GM11168 (cell line): ENCODE measurements at regions not wholly inside any gene's neighbourhood (a gene's known extent, or its start where the extent isn't known, plus 50 kb on each side); places are given as distances from the start of the nearest gene placed in this dataset.

Experiments used
- in situ Hi-C: fragments of 300-500 bp; cut with MboI; formaldehyde crosslinking; loops from one replicate; pipeline ENCODE4 v1.12.0; 2022; ENCODE audit warnings: low sequenced_read_pairs; ENCODE audit not compliant: unreplicated experiment

DNA sequence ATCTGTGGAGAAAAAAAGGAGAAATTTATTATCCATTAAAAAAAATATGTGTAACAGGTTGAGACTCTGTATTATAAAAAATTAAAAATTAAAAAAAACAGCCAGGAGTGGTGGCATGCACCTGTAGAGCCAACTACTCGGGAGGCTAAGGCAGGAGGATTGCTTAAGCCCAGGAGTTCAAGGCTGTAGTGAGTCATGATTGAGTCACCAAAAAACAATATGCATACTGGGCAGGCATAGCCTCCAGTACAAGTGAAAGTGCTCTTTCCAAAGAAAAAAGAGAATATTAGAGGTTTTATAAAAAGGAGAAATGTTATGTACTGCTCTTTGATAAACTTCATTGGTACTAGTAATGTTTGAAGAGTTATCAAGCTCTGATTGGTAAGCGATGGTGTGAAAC lies 647.1 kb upstream of the ZWINT start:
- in situ Hi-C loops, result no loop called here

DNA sequence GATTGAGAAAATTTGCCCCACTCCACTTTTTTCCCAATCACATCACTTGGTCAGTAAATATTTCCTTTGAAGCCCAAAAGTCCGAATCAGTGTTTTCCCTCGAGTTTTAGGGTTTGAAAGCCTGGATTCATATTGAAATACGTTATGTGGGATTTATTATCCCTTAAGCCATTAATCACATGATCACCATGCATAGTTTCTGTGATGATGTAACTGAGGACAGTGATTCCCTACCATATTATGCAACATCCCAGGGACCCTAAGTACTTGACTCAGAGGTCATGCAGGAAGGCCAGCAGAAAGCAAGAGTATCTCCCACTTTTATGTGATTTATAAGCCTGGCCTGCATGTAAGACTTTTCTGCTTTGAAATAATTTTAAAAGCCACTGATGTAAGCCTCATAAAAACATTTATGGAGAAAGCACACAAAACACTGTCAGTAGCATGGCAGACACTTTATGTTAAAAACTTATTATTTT lies 630.6 kb upstream of the ZWINT start:
- in situ Hi-C loops, result no loop called here

DNA sequence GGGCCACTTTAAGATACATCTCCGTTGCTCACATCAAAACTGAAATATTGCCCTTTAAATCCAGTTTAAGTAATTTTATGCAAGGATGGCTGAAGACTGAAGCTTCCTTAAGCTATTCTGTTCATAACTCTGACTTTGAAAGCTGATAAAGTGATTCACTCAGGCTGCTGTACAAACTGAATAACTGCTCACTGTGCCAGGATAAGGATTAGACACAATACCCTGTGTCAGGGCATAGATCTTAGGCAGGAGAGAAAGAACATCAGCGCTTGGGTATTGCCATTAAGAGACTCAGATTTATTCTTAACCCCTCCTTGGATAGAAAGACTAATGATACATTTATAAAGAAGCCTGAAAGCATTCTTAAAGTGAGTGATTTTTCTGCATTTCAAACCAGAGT lies 614.5 kb upstream of the ZWINT start:
- in situ Hi-C loops, result no loop called here

DNA sequence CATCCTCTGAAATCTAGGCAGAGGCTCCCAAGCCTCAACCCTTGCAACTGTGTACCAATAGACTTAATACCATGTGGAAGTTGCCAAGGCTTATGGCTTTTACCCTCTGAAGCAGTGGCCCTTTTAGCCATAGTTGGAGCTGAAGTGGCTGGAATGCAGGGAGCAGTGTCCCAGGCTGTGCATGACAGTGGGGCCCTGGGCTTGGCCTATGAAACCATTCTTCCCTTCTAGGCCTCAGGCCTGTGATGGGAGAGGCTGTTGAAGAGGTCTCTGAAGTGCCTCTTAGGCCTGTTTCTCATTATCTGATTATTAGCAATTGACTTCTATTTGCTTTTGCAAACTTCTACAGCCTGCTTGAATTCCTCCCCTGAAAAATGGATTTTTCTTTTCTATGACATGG lies 612.7 kb upstream of the ZWINT start:
- in situ Hi-C loops, result no loop called here

DNA sequence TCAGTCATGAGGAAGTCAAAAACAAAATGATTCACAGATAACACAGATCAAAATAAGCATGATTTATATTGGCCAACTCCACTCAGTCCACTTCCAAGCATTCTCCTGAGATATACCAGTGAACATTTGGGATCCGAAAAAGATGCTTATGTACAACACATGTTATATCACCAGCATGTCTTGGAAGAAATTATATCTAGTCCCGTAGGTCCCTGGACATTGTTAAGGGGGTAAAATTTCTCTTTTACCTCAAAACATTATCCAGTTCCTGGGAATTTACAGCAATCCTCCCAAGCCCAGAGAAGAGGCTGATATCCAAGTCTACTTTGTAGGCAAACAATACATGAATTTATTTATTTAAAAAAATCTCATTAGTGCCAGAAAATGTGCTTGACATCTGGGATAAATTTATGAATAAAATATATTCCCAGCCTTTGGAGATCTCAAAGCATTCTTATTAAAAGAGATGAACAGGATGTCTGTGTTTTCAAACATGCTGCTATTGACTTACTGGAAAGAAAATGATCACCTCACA lies 582.2 kb upstream of the ZWINT start:
- in situ Hi-C loops, result no loop called here

DNA sequence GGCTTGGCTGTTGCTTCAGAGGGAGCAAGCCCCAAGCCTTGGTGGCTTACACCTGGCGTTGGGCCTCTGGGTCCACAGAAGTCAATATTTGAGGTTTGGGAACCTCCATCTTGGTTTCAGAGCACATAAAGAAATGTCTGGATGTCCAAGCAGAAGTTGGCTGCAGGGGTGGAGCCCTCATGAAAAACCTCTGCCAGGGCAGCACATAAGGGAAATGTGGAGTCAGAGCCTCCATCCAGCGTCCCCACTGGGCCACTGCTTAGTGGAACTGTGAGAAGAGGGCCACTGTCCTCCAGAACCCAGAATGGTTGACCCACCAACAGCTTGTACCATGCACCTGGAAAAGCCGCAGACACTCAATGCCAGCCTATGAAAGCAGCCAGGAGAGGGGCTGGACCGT lies 573.5 kb upstream of the ZWINT start:
- in situ Hi-C loops, result no loop called here

DNA sequence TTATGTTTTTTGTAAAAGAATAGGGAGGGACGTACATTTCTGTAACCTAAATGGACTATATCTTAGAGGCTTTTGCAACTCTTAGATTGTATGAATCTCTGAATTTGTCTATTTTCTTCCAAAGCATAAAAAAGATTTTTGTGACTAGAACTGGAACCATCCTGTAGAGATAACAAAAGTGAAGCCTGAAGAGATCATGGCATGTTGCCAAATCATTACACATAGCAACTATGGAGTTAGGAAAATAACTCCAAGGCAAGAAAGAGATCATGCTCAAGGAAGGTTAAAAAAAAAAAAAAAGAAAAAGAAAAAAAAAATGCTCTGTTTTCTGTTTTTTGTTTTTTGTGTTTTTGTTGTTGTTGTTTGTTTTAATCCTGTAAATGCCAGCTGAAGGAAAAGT lies 567.7 kb upstream of the ZWINT start:
- in situ Hi-C loops, result no loop called here

DNA sequence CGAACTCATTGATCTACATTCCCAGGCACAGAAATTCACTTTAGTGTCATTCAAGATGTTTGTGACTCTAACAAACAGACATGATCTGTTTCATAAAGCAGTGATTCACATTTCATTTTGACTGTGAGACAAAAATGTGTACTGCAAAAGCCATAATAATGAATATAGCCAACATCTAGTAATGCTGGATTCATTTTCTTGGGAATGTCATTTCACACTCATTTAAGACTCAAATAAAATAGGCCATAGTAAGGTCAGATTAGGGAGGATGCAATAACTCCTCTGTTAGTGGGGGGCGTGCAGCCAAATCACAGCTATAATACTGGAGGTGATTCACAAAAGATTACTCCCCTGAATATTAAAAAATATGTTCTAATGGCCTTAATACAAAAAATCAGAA lies 566.6 kb upstream of the ZWINT start:
- in situ Hi-C loops, result no loop called here

DNA sequence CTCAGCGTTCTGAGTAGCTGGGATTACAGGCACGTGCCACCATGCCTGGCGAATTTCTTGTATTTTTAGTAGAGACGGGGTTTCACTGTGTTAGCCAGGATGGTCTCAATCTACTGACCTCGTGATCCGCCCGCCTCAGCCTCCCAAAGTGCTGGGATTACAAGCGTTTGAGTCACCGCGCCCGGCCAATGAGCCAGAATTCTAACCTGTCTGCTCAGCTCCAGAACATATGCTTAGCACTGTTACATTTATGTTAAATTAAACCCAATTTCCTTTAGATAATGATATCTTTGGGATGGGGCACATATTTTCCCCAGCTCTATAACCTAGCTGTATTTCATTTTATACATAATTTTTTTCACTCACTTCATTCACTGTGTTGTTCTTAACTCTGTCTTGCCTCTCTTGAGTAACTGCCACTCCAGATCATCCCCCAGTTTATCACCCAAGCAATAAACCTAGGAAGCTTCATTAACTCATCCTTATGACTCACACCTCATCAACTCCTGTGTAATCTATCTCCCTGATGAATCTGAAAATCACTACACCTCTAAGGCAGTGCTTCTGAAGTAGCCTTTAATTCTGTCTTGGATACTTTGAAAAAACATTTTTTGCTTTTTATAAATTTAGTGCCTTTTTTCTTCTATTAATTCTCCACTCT lies 559.7 kb upstream of the ZWINT start:
- in situ Hi-C loops, result no loop called here

DNA sequence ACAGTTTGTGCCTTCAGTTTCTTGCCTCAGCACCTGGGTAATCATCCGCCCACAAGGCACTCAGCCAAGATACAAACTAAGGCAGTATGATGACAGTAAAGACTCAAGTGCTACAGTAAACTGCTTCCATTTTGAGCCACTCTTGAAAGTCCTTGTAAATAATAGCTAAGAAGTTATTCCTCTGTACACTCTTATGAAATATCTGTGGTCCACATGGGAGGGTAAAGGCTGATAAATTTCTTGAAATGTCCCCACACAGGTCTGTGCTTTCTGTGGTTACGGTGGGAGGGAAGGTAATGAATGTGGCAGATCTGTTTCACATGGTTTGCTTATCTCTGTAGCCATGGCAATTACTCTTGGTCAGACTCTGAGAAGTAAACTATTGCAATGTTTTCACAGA lies 551.0 kb upstream of the ZWINT start:
- in situ Hi-C loops, result no loop called here

DNA sequence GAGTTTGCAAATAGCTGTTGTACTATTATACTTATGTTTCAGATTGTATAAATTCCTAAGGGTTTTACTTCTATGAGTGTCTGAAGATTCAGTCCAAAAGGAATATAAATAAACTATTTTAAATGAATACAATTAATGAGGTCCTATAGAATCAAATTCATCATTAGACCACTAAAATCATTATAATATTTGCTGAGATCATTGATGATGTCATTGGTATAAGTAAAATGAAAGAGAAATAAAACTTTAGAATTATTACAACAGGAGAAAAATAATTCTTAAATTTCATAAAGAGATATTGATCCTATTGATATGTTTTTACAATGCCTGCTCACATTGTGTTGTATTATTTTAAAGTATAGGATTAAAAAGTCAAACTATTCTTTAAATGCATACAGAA lies 544.0 kb upstream of the ZWINT start:
- in situ Hi-C loops, result no loop called here

DNA sequence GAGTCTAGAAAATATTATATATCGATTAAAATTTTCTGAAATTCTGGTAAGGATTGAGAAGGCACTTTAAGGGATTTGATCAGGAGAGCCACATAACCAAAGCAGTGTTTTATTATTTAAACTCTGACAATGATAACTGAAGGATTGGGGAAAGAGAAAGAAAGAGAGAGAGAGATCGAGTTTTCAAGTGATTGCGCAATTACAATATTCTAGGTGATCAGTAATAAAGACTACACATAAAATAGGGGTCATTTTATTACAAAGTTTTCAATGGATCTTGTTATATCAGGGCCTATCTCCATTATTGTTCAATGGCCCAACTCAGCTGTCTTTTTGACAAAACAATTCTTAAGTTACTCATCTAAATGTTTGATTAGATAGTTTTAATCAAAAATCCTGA lies 541.5 kb upstream of the ZWINT start:
- in situ Hi-C loops, result no loop called here

DNA sequence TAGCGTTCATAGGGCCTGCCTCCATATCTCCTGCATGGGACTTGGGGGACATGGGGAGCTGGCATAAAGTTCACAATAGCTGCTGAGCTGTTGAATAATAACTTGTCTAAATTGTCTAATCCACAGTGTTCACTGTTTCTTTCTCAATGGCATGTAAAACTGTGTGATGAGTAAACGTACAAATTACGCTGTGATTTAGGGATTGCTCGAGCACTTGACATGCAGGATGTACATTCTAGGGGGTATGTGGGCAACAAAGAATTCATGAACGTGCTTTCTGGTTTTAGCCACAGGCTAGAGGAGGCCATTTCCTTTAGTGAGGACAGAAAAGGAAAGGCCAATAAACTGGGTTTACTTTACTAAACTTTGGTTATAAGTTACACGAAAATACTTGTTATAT lies 534.2 kb upstream of the ZWINT start:
- in situ Hi-C loops, result no loop called here

DNA sequence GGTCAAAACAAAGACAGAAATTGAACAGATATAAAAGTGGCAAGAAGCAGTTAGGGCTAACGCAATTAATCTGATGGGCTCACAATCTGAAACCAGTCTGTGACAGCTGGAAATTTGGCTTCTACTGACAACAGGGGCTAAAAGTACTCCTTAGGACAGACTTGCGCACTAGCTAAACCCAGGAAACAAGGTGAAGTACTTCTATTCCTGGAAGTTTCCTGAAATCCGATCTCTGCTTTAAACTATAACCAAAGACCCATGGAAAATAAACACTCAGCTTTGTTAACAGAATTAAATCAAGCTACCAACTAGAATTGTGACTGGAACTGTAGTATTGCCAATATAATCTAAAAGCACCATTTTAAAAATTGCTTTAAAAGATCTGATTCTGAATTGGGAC lies 520.2 kb upstream of the ZWINT start:
- in situ Hi-C loops, result no loop called here

DNA sequence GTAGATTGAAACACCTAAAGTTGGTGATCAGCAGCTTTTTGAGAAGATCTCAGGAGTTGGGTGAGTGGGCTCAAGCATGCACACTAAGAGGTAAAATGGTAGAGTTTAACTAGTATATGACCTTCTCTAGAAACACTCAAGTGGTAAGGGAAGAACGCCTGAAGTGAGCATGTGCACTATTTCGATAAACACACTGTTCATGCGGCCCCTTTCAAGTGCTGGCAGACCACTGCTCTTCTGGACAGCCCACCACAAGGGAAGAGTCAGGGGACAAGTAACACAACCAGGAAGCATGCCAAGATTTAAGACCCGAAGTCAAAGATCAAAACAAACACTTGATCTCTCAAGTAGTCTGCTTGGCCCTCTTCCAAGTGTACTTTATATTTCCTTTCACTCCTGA lies 519.5 kb upstream of the ZWINT start:
- in situ Hi-C loops, result no loop called here

DNA sequence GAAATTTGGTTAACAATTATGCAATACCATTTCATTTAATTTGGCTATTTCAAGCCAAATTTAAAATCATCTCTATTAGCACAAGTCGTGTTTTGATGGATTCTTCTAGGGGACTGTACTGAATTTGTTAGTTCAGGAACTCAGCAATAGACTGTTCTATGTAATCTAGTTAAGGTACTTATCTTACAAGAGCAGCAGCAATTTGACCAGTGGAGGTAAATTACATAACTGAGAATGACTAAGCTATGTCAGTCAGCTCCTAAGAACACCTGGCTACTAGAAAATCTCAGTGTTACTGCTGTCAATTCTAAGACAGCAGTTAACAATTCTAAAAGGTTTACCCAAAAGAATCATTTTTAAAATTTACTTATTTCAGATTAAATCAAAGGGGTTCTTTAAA lies 513.9 kb upstream of the ZWINT start:
- in situ Hi-C loops, result no loop called here

DNA sequence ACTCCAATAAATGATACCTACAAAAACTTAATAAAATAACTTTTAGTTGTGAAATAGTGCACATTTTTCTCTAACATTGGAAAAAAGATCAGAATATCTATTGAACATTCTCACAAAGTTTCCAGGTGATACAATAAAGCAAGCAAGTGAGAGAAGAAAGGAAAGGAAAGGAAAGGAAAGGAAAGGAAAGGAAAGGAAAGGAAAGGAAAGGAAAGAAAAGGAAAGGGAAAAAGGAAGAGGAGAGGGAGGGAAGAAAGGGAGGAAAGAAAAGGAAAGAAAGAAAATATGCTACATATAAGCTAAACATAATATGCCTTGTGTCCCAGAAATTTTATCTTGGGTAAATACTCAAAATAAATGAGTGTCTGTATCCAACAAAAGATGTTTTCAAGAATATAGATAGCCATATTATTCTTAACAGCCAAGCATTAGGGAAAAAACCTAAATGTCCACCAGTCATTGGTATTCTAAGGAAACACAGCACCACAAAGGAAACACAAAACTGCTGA lies 510.2 kb upstream of the ZWINT start:
- in situ Hi-C loops, result no loop called here

DNA sequence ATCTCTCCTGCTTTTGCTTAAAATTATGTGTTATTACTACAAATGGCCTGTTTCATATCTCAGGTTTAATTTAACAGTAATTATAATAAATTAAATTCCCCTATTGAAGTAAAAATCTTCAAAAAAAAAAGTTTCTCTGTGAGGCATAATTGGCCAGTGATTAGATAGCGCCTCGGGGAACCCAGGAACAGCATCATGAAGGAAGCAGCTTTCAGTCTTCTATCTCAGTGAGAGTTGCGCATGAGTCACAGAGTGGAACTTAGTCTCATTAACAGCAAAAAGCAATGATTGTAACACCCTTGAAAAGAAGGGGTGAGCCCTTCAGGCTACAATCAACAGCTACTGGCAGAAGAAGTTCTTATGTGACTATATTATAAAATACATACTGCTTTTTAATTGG lies 506.2 kb upstream of the ZWINT start:
- in situ Hi-C loops, result no loop called here

DNA sequence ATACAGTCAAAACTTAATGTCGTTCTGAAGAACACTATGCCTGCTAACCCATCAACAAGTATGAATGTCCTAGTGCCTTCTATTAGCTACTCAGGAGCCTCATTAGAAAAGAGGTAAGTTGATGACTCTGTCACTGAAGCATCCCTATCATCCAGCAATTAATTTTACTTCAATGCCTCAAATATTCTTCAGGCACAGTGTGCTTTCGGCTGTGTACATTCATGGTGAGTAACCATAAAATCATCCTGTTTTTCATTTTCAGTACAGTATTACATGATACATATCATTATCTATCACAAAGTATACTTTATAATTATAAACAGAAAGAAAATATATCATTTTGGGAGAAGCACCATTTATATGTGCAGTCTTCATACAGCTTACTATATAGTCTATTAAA lies 495.5 kb upstream of the ZWINT start:
- in situ Hi-C loops, result no loop called here

DNA sequence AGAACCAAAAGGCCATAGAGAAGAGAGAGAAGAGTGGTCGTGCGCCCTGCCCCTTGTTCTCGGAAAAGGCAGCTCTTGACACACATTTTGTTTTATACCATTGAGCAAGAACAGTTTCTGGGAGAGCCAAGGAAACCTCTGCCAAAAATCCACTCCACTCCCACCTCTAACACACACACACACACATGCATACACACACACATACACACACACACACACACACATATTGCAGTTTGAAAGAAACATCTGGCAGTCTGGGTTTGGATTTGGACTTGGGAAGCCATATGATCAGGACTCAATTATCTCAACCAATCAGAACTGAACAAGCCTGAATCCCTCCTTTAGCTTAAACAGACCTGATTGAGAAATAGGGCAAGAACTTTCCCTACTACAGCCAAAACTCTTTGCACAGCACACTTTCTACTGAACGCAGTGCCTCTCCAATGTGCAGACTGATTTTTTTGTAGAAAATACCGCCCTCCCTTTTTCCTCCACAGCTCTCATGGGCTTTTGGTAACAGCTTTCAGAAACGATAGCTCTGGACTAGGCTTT lies 484.0 kb upstream of the ZWINT start:
- in situ Hi-C loops, result no loop called here

DNA sequence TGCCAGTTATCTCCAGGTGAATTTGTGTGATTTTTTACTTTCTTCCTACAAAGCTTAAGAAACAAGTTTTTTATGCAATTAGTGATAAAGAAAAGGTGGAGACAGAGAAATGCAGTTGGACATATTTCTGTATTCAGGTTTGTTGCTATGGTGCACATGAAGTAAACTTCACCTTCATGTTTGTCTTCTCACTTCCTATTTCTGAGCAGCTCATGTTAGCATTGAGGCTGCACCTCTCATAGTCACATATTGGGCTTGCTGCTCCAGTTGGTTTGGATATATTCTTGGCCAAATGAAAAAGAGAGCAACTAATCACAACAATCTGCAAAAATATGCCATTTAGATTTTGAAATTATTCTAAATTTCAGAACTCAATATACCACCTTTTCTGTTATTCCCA lies 475.6 kb upstream of the ZWINT start:
- in situ Hi-C loops, result no loop called here

DNA sequence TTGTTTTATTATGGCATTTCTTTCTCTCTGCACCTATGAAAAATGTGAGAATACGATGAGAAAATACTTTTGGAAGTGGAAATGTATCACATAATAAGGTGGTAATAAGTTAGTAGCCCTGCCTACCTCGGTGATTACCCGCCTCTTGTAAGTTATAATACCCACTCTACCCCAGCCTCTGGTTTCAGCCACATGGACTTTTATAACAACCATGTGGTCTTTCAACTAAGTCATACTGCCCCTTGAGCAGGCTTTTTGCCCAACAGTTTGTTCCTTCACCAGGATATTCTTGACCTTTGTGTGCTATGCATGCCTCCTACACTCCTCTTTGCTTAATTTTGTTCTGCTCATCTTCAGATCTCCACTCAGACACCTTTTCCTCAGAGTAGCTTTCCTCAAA lies 470.6 kb upstream of the ZWINT start:
- in situ Hi-C loops, result no loop called here
